ENCODE measurements at regions not wholly inside any gene's neighbourhood (a gene's known extent, or its start where the extent isn't known, plus 50 kb on each side); places are given as distances from the start of the nearest gene placed in this dataset.

DNA sequence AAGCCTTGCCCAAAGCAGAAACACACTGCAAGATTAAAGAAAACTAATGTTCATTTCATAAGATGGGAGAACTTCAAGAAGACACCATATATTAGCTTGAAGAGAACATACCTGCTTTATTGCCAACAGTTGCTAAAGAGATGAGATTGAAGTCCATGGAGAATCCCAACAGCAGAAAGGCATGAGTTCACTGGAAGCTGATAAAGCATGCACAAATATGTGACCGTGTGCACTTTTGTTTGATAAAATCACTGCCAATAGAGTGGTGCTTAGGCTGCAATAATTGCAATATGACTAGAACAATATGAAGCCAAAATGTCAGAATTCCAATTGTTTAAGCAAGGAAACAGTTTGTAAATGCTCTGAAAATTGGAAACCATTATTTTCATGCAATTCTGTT, 125.9 kb upstream of the PPARGC1A start:
- WGBS, 2 donors = 82 to 84% methylated on average over 1 of the region's 1 CpG
- TF ChIP-seq, protein P1, sequence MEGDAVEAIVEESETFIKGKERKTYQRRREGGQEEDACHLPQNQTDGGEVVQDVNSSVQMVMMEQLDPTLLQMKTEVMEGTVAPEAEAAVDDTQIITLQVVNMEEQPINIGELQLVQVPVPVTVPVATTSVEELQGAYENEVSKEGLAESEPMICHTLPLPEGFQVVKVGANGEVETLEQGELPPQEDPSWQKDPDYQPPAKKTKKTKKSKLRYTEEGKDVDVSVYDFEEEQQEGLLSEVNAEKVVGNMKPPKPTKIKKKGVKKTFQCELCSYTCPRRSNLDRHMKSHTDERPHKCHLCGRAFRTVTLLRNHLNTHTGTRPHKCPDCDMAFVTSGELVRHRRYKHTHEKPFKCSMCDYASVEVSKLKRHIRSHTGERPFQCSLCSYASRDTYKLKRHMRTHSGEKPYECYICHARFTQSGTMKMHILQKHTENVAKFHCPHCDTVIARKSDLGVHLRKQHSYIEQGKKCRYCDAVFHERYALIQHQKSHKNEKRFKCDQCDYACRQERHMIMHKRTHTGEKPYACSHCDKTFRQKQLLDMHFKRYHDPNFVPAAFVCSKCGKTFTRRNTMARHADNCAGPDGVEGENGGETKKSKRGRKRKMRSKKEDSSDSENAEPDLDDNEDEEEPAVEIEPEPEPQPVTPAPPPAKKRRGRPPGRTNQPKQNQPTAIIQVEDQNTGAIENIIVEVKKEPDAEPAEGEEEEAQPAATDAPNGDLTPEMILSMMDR (IDR thresholded peaks at IDR 0.05) = no peak
- no peak overlapping the region for H3K4me3 ChIP-seq
- H3K36me3 ChIP-seq = no peaks in the 10 kb centered on the region
- intact Hi-C loops (cut with DNase I) = no loop called here
- ATAC-seq = no peak
- no peak overlapping the region for H3K27ac ChIP-seq
- no peaks in the 10 kb centered on the region for H3K4me1 ChIP-seq
- H3K27me3 ChIP-seq = no peaks in the 10 kb centered on the region
- no peak for DNase-seq
- H3K9me3 ChIP-seq = no peaks in the 10 kb centered on the region

DNA sequence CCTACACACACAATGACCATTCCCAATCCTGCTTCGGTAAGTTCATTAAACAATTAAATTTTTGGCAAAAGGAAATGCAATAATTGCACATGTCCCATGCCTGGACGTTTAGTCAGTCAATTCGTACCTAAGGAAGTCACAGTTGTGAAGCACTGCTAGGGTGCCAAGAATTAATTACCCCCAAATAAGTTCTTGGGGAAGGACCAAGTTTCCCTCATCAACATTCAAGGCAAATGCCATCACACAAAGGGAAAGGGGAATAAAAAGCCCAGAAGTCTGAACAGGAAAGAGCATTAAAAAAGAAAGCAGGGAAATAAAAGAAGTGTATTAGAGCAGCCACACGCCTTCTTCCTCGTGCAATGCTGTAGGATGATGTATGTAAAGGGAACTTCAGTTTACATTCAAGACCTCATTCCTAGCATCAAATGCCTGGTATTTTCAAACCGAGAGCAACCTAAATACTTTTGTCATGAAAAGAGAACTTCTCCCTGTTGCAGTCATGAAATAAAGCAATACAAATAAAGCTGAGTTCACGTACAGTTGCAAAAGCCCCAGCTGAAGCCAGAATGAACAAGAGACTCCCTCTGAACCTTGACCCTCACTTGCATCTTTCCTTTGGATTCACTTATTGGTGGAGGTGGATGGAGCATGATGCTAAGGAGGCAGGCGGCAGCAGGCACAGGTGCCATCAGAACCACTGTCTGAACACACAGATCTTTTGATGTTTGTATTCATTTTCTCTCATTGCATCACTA, 124.0 kb upstream of the PPARGC1A start:
- TF ChIP-seq, protein P1 (IDR thresholded peaks at IDR 0.05) = no peak
- H3K9me3 ChIP-seq = no peaks in the 10 kb centered on the region
- H3K27ac ChIP-seq = no peak overlapping the region
- no peaks in the 10 kb centered on the region for H3K4me1 ChIP-seq
- DNase-seq (no peak), ATAC-seq (no peak)
- intact Hi-C loops (cut with DNase I) = no loop called here
- no peak overlapping the region for H3K4me3 ChIP-seq
- H3K27me3 ChIP-seq = no peaks in the 10 kb centered on the region
- no peaks in the 10 kb centered on the region for H3K36me3 ChIP-seq
- WGBS, 2 donors = 81 to 83% methylated on average over 8 of the region's 8 CpGs

DNA sequence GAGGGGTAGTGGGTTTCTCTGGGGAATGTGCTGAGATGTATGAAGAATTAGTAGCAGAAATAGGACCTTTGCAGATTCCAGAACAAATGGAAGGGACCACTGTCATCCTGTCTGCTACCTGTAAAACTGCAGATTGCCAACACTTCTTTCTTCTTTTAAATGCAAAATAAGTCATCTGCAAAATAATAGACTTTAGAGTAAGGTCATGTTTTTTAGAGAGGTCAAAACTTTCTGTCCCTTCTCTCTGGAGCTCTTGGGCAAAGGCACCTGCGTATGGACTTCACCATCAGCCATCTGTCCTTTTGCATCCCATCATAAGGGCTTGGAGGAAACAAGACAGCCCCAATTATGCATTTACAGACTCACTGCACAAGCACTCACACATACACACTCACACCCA, 121.1 kb upstream of the PPARGC1A start:
- Histone ChIP-seq H3K36me3 (no peaks in the 10 kb centered on the region), H3K27me3 (no peaks in the 10 kb centered on the region), H3K4me1 (peaks cover 0 to 6% (median 0%) of the 10 kb centered on the region in 9 donors), H3K4me3 (no peak overlapping the region), H3K27ac (no peak overlapping the region), H3K9me3 (no peaks in the 10 kb centered on the region)
- DNase-seq (no peak), ATAC-seq (no peak)
- 75 to 83% methylated on average over 1 of the region's 1 CpG for WGBS, 2 donors
- TF ChIP-seq, protein P1 (IDR thresholded peaks at IDR 0.05) = no peak
- intact Hi-C loops (cut with DNase I) = no loop called here

DNA sequence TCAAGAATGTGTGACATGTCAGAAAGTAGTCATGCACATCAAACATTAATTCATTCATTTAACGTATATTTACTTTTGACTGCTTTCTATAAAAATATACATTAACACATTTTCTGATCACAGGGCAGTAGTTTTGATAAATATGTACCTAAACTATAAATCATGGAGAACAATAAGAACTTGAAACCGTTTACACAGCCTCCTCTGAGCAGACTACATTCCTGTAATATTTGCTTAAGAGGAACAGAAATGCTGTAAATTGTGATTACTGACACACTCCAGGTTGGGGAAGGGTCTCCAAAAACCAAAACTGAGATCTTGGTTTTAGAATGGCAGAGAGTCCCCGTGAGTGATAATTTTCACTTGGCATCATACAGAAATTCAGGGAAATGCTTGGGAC, 120.7 kb upstream of the PPARGC1A start:
- Histone ChIP-seq H3K9me3 (no peaks in the 10 kb centered on the region), H3K4me3 (no peak overlapping the region), H3K4me1 (peaks cover 0 to 6% (median 0%) of the 10 kb centered on the region in 9 donors), H3K27me3 (no peaks in the 10 kb centered on the region), H3K36me3 (no peaks in the 10 kb centered on the region), H3K27ac (no peak overlapping the region)
- TF ChIP-seq, protein P1 (IDR thresholded peaks at IDR 0.05) = no peak
- intact Hi-C loops (cut with DNase I) = no loop called here
- ATAC-seq = no peak
- 41 to 75% methylated on average over 3 of the region's 3 CpGs for WGBS, 2 donors
- DNase-seq = no peak
